GOT3 (cell line): ENCODE measurements at regions not wholly inside any gene's neighbourhood (a gene's known extent, or its start where the extent isn't known, plus 50 kb on each side); places are given as distances from the start of the nearest gene placed in this dataset.

ENCODE experiments used
- DNase-seq: peaks from one replicate; lab custom pipeline; 2025; ENCODE audit warnings: mixed read lengths; lab: John Stamatoyannopoulos, UW

- DNase-seq = no peak
Observed at GRCh38 chr20:4556781-4557180, 129.5 kb upstream of the PRNP start.

GRCh38 chr20:4555188-4555890 is 130.9 kb upstream of the PRNP start:
- no peak for DNase-seq

- DNase-seq = no peak
Observed at GRCh38 chr20:4554346-4554745, 131.9 kb upstream of the PRNP start.

GRCh38 chr20:4552075-4552640 is 134.1 kb upstream of the PRNP start:
- no peak for DNase-seq

- DNase-seq = no peak
Observed at GRCh38 chr20:4550740-4551139, 135.5 kb upstream of the PRNP start.

- DNase-seq = no peak
Observed at GRCh38 chr20:4549711-4550259, 136.5 kb upstream of the PRNP start.

- DNase-seq = no peak
Observed at GRCh38 chr20:4548552-4548951, 137.7 kb upstream of the PRNP start.

- DNase-seq = no peak
Observed at GRCh38 chr20:4546786-4547185, 139.5 kb upstream of the PRNP start.

GRCh38 chr20:4546342-4546741 is 139.9 kb upstream of the PRNP start:
- no peak for DNase-seq

- DNase-seq = no peak
Observed at GRCh38 chr20:4545526-4545925, 140.7 kb upstream of the PRNP start.

- no peak for DNase-seq
Observed at GRCh38 chr20:4544765-4545164, 141.5 kb upstream of the PRNP start.

GRCh38 chr20:4542270-4542669 is 144.0 kb upstream of the PRNP start:
- no peak for DNase-seq

- DNase-seq = no peak
Observed at GRCh38 chr20:4534315-4534714, 151.9 kb upstream of the PRNP start.

GRCh38 chr20:4533368-4534133 is 152.7 kb upstream of the PRNP start:
- no peak for DNase-seq

GRCh38 chr20:4532772-4533171 is 153.5 kb upstream of the PRNP start:
- no peak for DNase-seq

GRCh38 chr20:4524792-4525191 is 161.5 kb upstream of the PRNP start:
- DNase-seq = no peak

GRCh38 chr20:4524307-4524706 is 161.9 kb upstream of the PRNP start:
- no peak for DNase-seq

GRCh38 chr20:4522310-4522709 is 163.9 kb upstream of the PRNP start:
- no peak for DNase-seq

- no peak for DNase-seq
Observed at GRCh38 chr20:4521170-4521968, 164.9 kb upstream of the PRNP start.

GRCh38 chr20:4519534-4519933 is 166.7 kb upstream of the PRNP start:
- DNase-seq = no peak

GRCh38 chr20:4516876-4517275 is 169.4 kb upstream of the PRNP start:
- no peak for DNase-seq

GRCh38 chr20:4513720-4514119 is 172.5 kb upstream of the PRNP start:
- DNase-seq = no peak
